HepG2 (cell line): ENCODE measurements at regions not wholly inside any gene's neighbourhood (a gene's known extent, or its start where the extent isn't known, plus 50 kb on each side); places are given as distances from the start of the nearest gene placed in this dataset.

Experiments
- ATAC-seq: fragments of 200-7000 bp; cut with Tn5 transposase; 3 replicates; pipeline ENCODE4 v1.9.1; 2020; ENCODE audit warnings: mild to moderate bottlenecking, moderate library complexity
- BruUV-seq: library from RNA; stranded (reverse); fragments of 400-500 nt; replicated peaks from 2 replicates; lab custom pipeline; 2021; lab: Mats Ljungman, UMichigan
- CTCF ChIA-PET: fragments of 300-600 bp; formaldehyde crosslinking; extraction: SDS; loops from one replicate; lab custom pipeline; 2021; ENCODE audit warnings: low total read pairs, inconsistent platforms, low intra/inter-chr PET ratio; lab: Yijun Ruan, JAX
- POLR2A ChIA-PET: fragments of 350-600 bp; sonication (Branson Sonifier 250); formaldehyde crosslinking; loops from one replicate; lab custom pipeline; 2020; ENCODE audit warnings: antibody characterized with exemption, inconsistent platforms; lab: Yijun Ruan, JAX
- DNase-seq: peaks from one replicate; pipeline ENCODE4 v3.0.0-alpha.2; 2015; ENCODE audit warnings: low spot score
- FAIRE-seq: peaks from 3 replicates; lab custom pipeline; 2011; peaks lifted over from hg19 to GRCh38; lab: Jason Lieb, UNC
- H2AFZ ChIP-seq: one replicate; pipeline ENCODE4 v1.6.1; 2011; ENCODE audit warnings: low read length, inconsistent platforms
- H3K27ac ChIP-seq: fragments of 300-600 bp; 3 replicates; pipeline ENCODE4 v1.8.0; 2011; ENCODE audit warnings: mixed run types, mild to moderate bottlenecking, mixed read lengths, low read length, inconsistent platforms; ENCODE audit not compliant: insufficient read depth; ENCODE audit errors: extremely low read length
- H3K27me3 ChIP-seq, 2 experiments: fragments of 200-600 bp in 1 of 2; 2 replicates in 1 of 2; 3 replicates in 1 of 2; pipeline versions ENCODE4 v1.6.0 to v1.8.0; 2011; ENCODE audit warnings: low read length in 2 of 2, mild to moderate bottlenecking in 2 of 2, moderate library complexity in 2 of 2, inconsistent platforms in 1 of 2; ENCODE audit not compliant: insufficient read depth in 2 of 2, control insufficient read depth in 1 of 2
- H3K36me3 ChIP-seq, 2 experiments: fragments of 200-600 bp in 1 of 2; replicated peaks in 1 of 2; 2 replicates in 1 of 2; 3 replicates in 1 of 2; pipeline versions ENCODE4 v1.5.1 to v1.8.0; 2011; ENCODE audit warnings: low read length in 2 of 2, inconsistent platforms in 1 of 2; ENCODE audit not compliant: insufficient read depth in 2 of 2, control insufficient read depth in 1 of 2
- H3K4me1 ChIP-seq: 2 replicates; pipeline ENCODE4 v1.5.1; 2012; ENCODE audit warnings: low read length, inconsistent platforms; ENCODE audit not compliant: insufficient read depth
- H3K4me2 ChIP-seq: 2 replicates; pipeline ENCODE4 v1.6.0; 2011; ENCODE audit warnings: low read depth, low read length, inconsistent platforms
- H3K4me3 ChIP-seq, 3 experiments: fragments of 200-600 bp in 1 of 3; sonication (generic), shearing (Covaris generic) in 1 of 3; replicated peaks in 1 of 3; 2 replicates each; pipeline ENCODE4 v1.5.1; 2011 to 2016; ENCODE audit warnings: low read length in 3 of 3, inconsistent platforms in 2 of 3, low read depth in 2 of 3, mild to moderate bottlenecking in 2 of 3, control low read depth in 1 of 3, mixed read lengths in 1 of 3; ENCODE audit not compliant: insufficient read depth in 1 of 3
- H3K79me2 ChIP-seq: one replicate; pipeline ENCODE4 v1.6.1; 2011; ENCODE audit warnings: low read length, inconsistent platforms; ENCODE audit not compliant: insufficient read depth
- H3K9ac ChIP-seq: 2 replicates; pipeline ENCODE4 v1.6.0; 2011; ENCODE audit warnings: mild to moderate bottlenecking, low read depth, low read length, inconsistent platforms; ENCODE audit not compliant: insufficient read depth
- H3K9me3 ChIP-seq: 2 replicates; pipeline ENCODE4 v1.5.1; 2012; ENCODE audit warnings: mild to moderate bottlenecking, low read length
- H4K20me1 ChIP-seq: 2 replicates; pipeline ENCODE4 v1.6.0; 2011; ENCODE audit warnings: inconsistent platforms, mild to moderate bottlenecking, low read length, moderate library complexity; ENCODE audit not compliant: insufficient read depth
- BCL6 ChIP-seq: IDR thresholded peaks from 2 replicates; pipeline ENCODE4 v1.6.1; 2016; ENCODE audit warnings: missing genetic modification reagents, missing compliant biosample characterization
- E2F2 ChIP-seq: sonication (generic); formaldehyde crosslinking; IDR thresholded peaks from 2 replicates; pipeline ENCODE4 v1.4.0; 2020; ENCODE audit warnings: missing genetic modification reagents, borderline replicate concordance
- EP300 ChIP-seq, 3 experiments: sonication (generic) in 1 of 3; formaldehyde crosslinking in 1 of 3; IDR thresholded peaks; 2 replicates each; pipeline versions ENCODE4 v1.5.1 to v1.6.1; 2011 to 2020; ENCODE audit warnings: low read depth in 2 of 3, low read length in 2 of 3, borderline replicate concordance in 1 of 3, improper control_type of control experiment in 1 of 3, mild to moderate bottlenecking in 1 of 3, missing genetic modification reagents in 1 of 3, moderate library complexity in 1 of 3
- HDAC2 ChIP-seq: sonication (generic); formaldehyde crosslinking; IDR thresholded peaks from 2 replicates; pipeline ENCODE4 v1.4.0; 2020; ENCODE audit warnings: missing genetic modification reagents
- HMGXB4 ChIP-seq, 2 experiments: sonication (generic) in 1 of 2; formaldehyde crosslinking in 1 of 2; IDR thresholded peaks; 2 replicates each; pipeline versions ENCODE4 v1.4.0 to v1.6.1; 2018 to 2020; ENCODE audit warnings: missing genetic modification reagents in 2 of 2, borderline replicate concordance in 1 of 2, low read depth in 1 of 2, mild to moderate bottlenecking in 1 of 2, missing biosample characterization in 1 of 2
- JUND ChIP-seq: sonication (generic); formaldehyde crosslinking; IDR thresholded peaks from 2 replicates; pipeline ENCODE4 v1.8.0; 2022; ENCODE audit warnings: mild to moderate bottlenecking, missing genetic modification reagents
- KMT2B ChIP-seq: IDR thresholded peaks from 2 replicates; pipeline ENCODE4 v1.6.1; 2016; ENCODE audit warnings: missing genetic modification reagents, missing compliant biosample characterization
- NBN ChIP-seq: fragments of 450-650 bp; conservative IDR thresholded peaks from 2 replicates; pipeline ENCODE4 v1.6.1; 2017
- NFIC ChIP-seq: IDR thresholded peaks from 2 replicates; pipeline ENCODE4 v1.6.1; 2012; ENCODE audit warnings: mild to moderate bottlenecking, low read length, inconsistent platforms
- NFKB2 ChIP-seq: sonication (generic); formaldehyde crosslinking; IDR thresholded peaks from 2 replicates; pipeline ENCODE4 v1.4.0; 2020; ENCODE audit warnings: missing genetic modification reagents, borderline replicate concordance
- RAD21 ChIP-seq: fragments of 450-650 bp; formaldehyde crosslinking; IDR thresholded peaks from 2 replicates; pipeline ENCODE4 v1.5.0; 2020; ENCODE audit warnings: mild to moderate bottlenecking
- RARA ChIP-seq: IDR thresholded peaks from 2 replicates; pipeline ENCODE4 v1.6.1; 2016; ENCODE audit warnings: missing genetic modification reagents, missing compliant biosample characterization
- RBAK ChIP-seq: sonication (generic); formaldehyde crosslinking; IDR thresholded peaks from 2 replicates; pipeline ENCODE4 v1.5.1; 2020; ENCODE audit warnings: mild to moderate bottlenecking, missing genetic modification reagents
- TP53 ChIP-seq: sonication (generic); formaldehyde crosslinking; conservative IDR thresholded peaks from 2 replicates; pipeline ENCODE4 v1.4.0; 2020; ENCODE audit warnings: missing genetic modification reagents
- ZNF24 ChIP-seq: fragments of 450-650 bp; IDR thresholded peaks from 2 replicates; pipeline ENCODE4 v1.6.1; 2017; ENCODE audit warnings: antibody characterized with exemption, mild to moderate bottlenecking
- ZNF605 ChIP-seq: sonication (generic); formaldehyde crosslinking; IDR thresholded peaks from 2 replicates; pipeline ENCODE4 v1.8.0; 2022; ENCODE audit warnings: mild to moderate bottlenecking, missing genetic modification reagents
- ZNF878 ChIP-seq: sonication (generic); formaldehyde crosslinking; IDR thresholded peaks from 2 replicates; pipeline ENCODE4 v1.8.1; 2023; ENCODE audit warnings: mild to moderate bottlenecking, missing genetic modification reagents, moderate library complexity
- WGBS: methylation state at CpG from one replicate; pipeline ENCODE4 v1.1.6; 2017; ENCODE audit warnings: low lambda C conversion rate; 5-methylcytosine and 5-hydroxymethylcytosine counted together
- in situ Hi-C: cut with HindIII; loops from 2 replicates; pipeline ENCODE4 v1.10.0; 2017; ENCODE audit warnings: low pct_unique_long_range_greater_than_20kb; ENCODE audit not compliant: extremely low pct_ligation_motif_present
- intact Hi-C: fragments of 100-400 bp; cut with micrococcal nuclease; formaldehyde crosslinking; loops from one replicate; pipeline ENCODE4 v1.10.0; 2022; ENCODE audit not compliant: unreplicated experiment
- TF ChIP-seq, protein P1 (sequence below): sonication (generic); formaldehyde crosslinking; IDR thresholded peaks from 2 replicates; pipeline ENCODE4 v1.8.0; 2022; ENCODE audit warnings: mild to moderate bottlenecking, missing genetic modification reagents

DNA sequence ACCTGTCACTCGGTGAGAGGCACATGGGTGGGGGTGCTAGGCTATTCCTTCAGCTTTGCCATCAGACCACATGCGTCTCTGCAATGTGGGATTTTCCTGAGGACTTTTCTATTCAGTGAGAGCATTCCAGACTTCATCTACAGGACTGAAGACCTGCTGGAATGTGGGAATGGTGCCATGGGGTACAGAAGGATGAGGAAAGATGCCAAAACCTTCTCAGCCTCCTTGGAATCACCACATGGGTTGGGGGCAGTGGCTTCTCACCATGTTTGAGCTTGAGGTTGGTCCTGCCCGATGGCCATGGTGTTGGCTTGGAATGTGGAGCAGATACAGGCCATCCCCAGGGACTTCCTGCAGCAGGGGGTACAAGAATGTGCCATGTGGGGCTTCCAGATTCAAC is 80.9 kb upstream of the KLF13 start:
- FAIRE-seq (no peak), ATAC-seq (no peak), DNase-seq (no peak)
- Histone ChIP-seq H3K27me3 (peaks cover 1 to 7% of the 10 kb centered on the region in 2 experiments; a peak in 4 of 5 replicates), H4K20me1 (no peaks in the 10 kb centered on the region), H3K4me1 (no peaks in the 10 kb centered on the region), H3K27ac (no peak overlapping the region), H3K4me2 (no peak overlapping the region), H3K79me2 (no peaks in the 10 kb centered on the region), H3K36me3 (no peaks in the 10 kb centered on the region), H3K4me3 (no peak overlapping the region), H3K9ac (no peak overlapping the region), H3K9me3 (no peaks in the 10 kb centered on the region), H2AFZ (no peak overlapping the region)
- CTCF ChIA-PET: no interaction called here
- POLR2A ChIA-PET: interaction anchor here (0.5 kb wide), 1 partner anchor 209 kb away, joined by 3 read pairs; no protein-coding TSS in a partner anchor
- no peak for TF ChIP-seq JUND (CRISPR knock-in tag)
- no peak for TF ChIP-seq RAD21
- TF ChIP-seq KMT2B: no peak
- no peak for TF ChIP-seq EP300 (IDR thresholded peaks at IDR 0.05; ENCODE audit: low read depth in 2 of 2, low read length in 2 of 2)
- no peak for TF ChIP-seq EP300 (CRISPR knock-in tag; IDR thresholded peaks at IDR 0.05; ENCODE audit: borderline replicate concordance)
- no peak for TF ChIP-seq NBN
- no peak for TF ChIP-seq BCL6 (CRISPR knock-in tag)
- TF ChIP-seq, protein P1, sequence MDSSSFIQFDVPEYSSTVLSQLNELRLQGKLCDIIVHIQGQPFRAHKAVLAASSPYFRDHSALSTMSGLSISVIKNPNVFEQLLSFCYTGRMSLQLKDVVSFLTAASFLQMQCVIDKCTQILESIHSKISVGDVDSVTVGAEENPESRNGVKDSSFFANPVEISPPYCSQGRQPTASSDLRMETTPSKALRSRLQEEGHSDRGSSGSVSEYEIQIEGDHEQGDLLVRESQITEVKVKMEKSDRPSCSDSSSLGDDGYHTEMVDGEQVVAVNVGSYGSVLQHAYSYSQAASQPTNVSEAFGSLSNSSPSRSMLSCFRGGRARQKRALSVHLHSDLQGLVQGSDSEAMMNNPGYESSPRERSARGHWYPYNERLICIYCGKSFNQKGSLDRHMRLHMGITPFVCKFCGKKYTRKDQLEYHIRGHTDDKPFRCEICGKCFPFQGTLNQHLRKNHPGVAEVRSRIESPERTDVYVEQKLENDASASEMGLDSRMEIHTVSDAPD: no peak
- no peak for TF ChIP-seq E2F2 (CRISPR knock-in tag)
- no peak for TF ChIP-seq RBAK (CRISPR knock-in tag)
- TF ChIP-seq ZNF878: no peak
- no peak for TF ChIP-seq HDAC2
- TF ChIP-seq ZNF605 (CRISPR knock-in tag): no peak
- no peak for TF ChIP-seq NFKB2 (CRISPR knock-in tag)
- TF ChIP-seq RARA (CRISPR knock-in tag): no peak
- no peak for TF ChIP-seq HMGXB4 (CRISPR knock-in tag; IDR thresholded peaks at IDR 0.05; ENCODE audit: borderline replicate concordance in 1 of 2, low read depth in 1 of 2)
- no peak for TF ChIP-seq NFIC
- no peak for TF ChIP-seq TP53 (CRISPR knock-in tag)
- no peak for TF ChIP-seq ZNF24
- in situ Hi-C loops: no loop called here
- WGBS: 35% methylated on average over 2 of the region's 3 CpGs
- intact Hi-C loops: no loop called here
- no TSS peak for BruUV-seq
